ENCODE measurements at regions not wholly inside any gene's neighbourhood (a gene's known extent, or its start where the extent isn't known, plus 50 kb on each side); places are given as distances from the start of the nearest gene placed in this dataset.

- Histone ChIP-seq H3K27me3 (no peaks in the 10 kb centered on the region), H3K4me3 (replicated peaks in 1 of 3) (no peak overlapping the region), H3K4me1 (no peaks in the 10 kb centered on the region), H3K36me3 (no peaks in the 10 kb centered on the region), H3K27ac (no peak overlapping the region), H3K9me3 (no peaks in the 10 kb centered on the region)
- 53 to 64% methylated on average over 16 of the region's 16 CpGs for WGBS, 2 donors
- no peak for DNase-seq
- intact Hi-C loops (cut with DNase I): no loop called here
- TF ChIP-seq POLR2A (IDR thresholded peaks at IDR 0.05): no peak
- TF ChIP-seq CTCF (IDR thresholded peaks at IDR 0.05): no peak
Observed at GRCh38 chr2:8487461-8487932, 194.4 kb upstream of the ID2 start.

- WGBS, 2 donors: 71 to 83% methylated on average over 20 to 23 of the region's 23 CpGs
- Histone ChIP-seq H3K27me3 (no peaks in the 10 kb centered on the region), H3K27ac (no peak overlapping the region), H3K4me3 (replicated peaks in 1 of 3) (no peak overlapping the region), H3K9me3 (no peaks in the 10 kb centered on the region), H3K36me3 (no peaks in the 10 kb centered on the region), H3K4me1 (peaks cover 3% of the 10 kb centered on the region in 2 donors)
- no peak for DNase-seq
- TF ChIP-seq CTCF (IDR thresholded peaks at IDR 0.05): no peak
- no peak for TF ChIP-seq POLR2A (IDR thresholded peaks at IDR 0.05)
- intact Hi-C loops (cut with DNase I): no loop called here
Observed at GRCh38 chr2:8488001-8488738, 193.7 kb upstream of the ID2 start.

- H3K4me3 ChIP-seq (replicated peaks in 1 of 3): no peak overlapping the region
- intact Hi-C loops (cut with DNase I): no loop called here
- no peaks in the 10 kb centered on the region for H3K36me3 ChIP-seq
- H3K27me3 ChIP-seq: no peaks in the 10 kb centered on the region
- H3K9me3 ChIP-seq: no peaks in the 10 kb centered on the region
- H3K4me1 ChIP-seq: peaks cover 5 to 12% of the 10 kb centered on the region in 2 donors
- no peak for DNase-seq
- WGBS, 2 donors: 91 to 97% methylated on average over 7 of the region's 7 CpGs
- TF ChIP-seq CTCF (IDR thresholded peaks at IDR 0.05): no peak
- TF ChIP-seq POLR2A (IDR thresholded peaks at IDR 0.05): no peak
- H3K27ac ChIP-seq: no peak overlapping the region
Observed at GRCh38 chr2:8489221-8489620, 192.6 kb upstream of the ID2 start.

- no peak for DNase-seq
- no peaks in the 10 kb centered on the region for H3K27me3 ChIP-seq
- 97% methylated on average over 8 of the region's 8 CpGs for WGBS, 2 donors
- H3K4me3 ChIP-seq (replicated peaks in 1 of 3): no peak overlapping the region
- TF ChIP-seq CTCF (IDR thresholded peaks at IDR 0.05): no peak
- TF ChIP-seq POLR2A (IDR thresholded peaks at IDR 0.05): no peak
- H3K4me1 ChIP-seq: peaks cover 5 to 15% of the 10 kb centered on the region in 2 donors
- H3K36me3 ChIP-seq: no peaks in the 10 kb centered on the region
- intact Hi-C loops (cut with DNase I): no loop called here
- no peaks in the 10 kb centered on the region for H3K9me3 ChIP-seq
- H3K27ac ChIP-seq: no peak overlapping the region
Observed at GRCh38 chr2:8489751-8490150, 192.1 kb upstream of the ID2 start.

GRCh38 chr2:8490166-8490721, 191.6 kb upstream of the ID2 start:
- Histone ChIP-seq H3K27ac (no peak overlapping the region), H3K9me3 (no peaks in the 10 kb centered on the region), H3K4me1 (peaks cover 5 to 20% of the 10 kb centered on the region in 2 donors), H3K36me3 (no peaks in the 10 kb centered on the region), H3K27me3 (no peaks in the 10 kb centered on the region), H3K4me3 (replicated peaks in 1 of 3) (no peak overlapping the region)
- intact Hi-C loops (cut with DNase I): no loop called here
- no peak for DNase-seq
- TF ChIP-seq POLR2A (IDR thresholded peaks at IDR 0.05) (no peak), CTCF (IDR thresholded peaks at IDR 0.05) (no peak)
- WGBS, 2 donors: 89 to 100% methylated on average over 2 of the region's 2 CpGs
